B cell (primary cell): ENCODE measurements at regions not wholly inside any gene's neighbourhood (a gene's known extent, or its start where the extent isn't known, plus 50 kb on each side); places are given as distances from the start of the nearest gene placed in this dataset.

ENCODE experiments used
- ATAC-seq: fragments of 200-7000 bp; cut with Tn5 transposase; one replicate; pipeline ENCODE4 v1.10.0; 2021; ENCODE audit warnings: low read depth, mild to moderate bottlenecking, moderate number of reproducible peaks, moderate library complexity
- CTCF ChIA-PET: fragments of 350-600 bp; sonication (Branson Sonifier 250); formaldehyde crosslinking; loops from one replicate; lab custom pipeline; 2021; ENCODE audit warnings: antibody characterized with exemption, inconsistent platforms; lab: Charles Lee
- POLR2A ChIA-PET: fragments of 350-600 bp; sonication (Branson Sonifier 250); formaldehyde crosslinking; loops from one replicate; lab custom pipeline; 2021; ENCODE audit warnings: antibody characterized with exemption; lab: Charles Lee
- DNase-seq: peaks from one replicate; pipeline ENCODE4 v3.0.0; 2013
- H2AFZ ChIP-seq: 2 replicates; pipeline ENCODE4 v1.6.1; 2012; ENCODE audit warnings: mild to moderate bottlenecking, low read depth, low read length; ENCODE audit not compliant: insufficient read depth, poor library complexity, severe bottlenecking
- H3K27ac ChIP-seq, 2 donors: 1 replicate in 1 of 2; 2 replicates in 1 of 2; pipeline ENCODE4 v1.5.1; 2012 to 2013; ENCODE audit warnings: low read length in 2 of 2, mild to moderate bottlenecking in 2 of 2, moderate library complexity in 1 of 2
- H3K27me3 ChIP-seq, 4 experiments: fragments of 200-600 bp in 1 of 4; sonication (generic) in 1 of 4; replicated peaks in 1 of 4; 1 replicate in 2 of 4; 2 replicates in 2 of 4; pipeline versions ENCODE4 v1.6.1 to v1.7.0; 2013 to 2016; ENCODE audit warnings: low read length in 3 of 4, mild to moderate bottlenecking in 2 of 4, mixed read lengths in 1 of 4, moderate library complexity in 1 of 4; ENCODE audit not compliant: insufficient read depth in 4 of 4, control insufficient read depth in 3 of 4; ENCODE audit errors: control extremely low read depth in 1 of 4
- H3K36me3 ChIP-seq, 2 experiments: replicated peaks in 1 of 2; 1 replicate in 1 of 2; 2 replicates in 1 of 2; pipeline versions ENCODE4 v1.6.1 to v1.7.1; 2013; ENCODE audit warnings: low read length in 1 of 2; ENCODE audit not compliant: insufficient read depth in 2 of 2, control insufficient read depth in 1 of 2; ENCODE audit errors: control extremely low read depth in 1 of 2, extremely low read depth in 1 of 2
- H3K4me1 ChIP-seq, 2 donors: fragments of 200-600 bp in 1 of 2; sonication (generic) in 1 of 2; 1 replicate in 1 of 2; 2 replicates in 1 of 2; pipeline versions ENCODE4 v1.5.1 to v1.6.1; 2013 to 2017; ENCODE audit warnings: low read length in 2 of 2; ENCODE audit not compliant: control insufficient read depth in 2 of 2, insufficient read depth in 2 of 2
- H3K4me2 ChIP-seq: replicated peaks from 2 replicates; pipeline ENCODE3; 2012; ENCODE audit warnings: mild to moderate bottlenecking, low read depth, low read length; ENCODE audit not compliant: poor library complexity, severe bottlenecking
- H3K4me3 ChIP-seq, 5 experiments: fragments of 200-600 bp in 1 of 5; sonication (generic) in 1 of 5; 1 replicate in 3 of 5; 2 replicates in 2 of 5; pipeline versions ENCODE4 v1.5.1 to v1.7.0; 2011 to 2016; ENCODE audit warnings: low read length in 4 of 5, mild to moderate bottlenecking in 4 of 5, low read depth in 2 of 5, control low read depth in 1 of 5, moderate library complexity in 1 of 5; ENCODE audit not compliant: insufficient read depth in 1 of 5; ENCODE audit errors: control extremely low read depth in 1 of 5, extremely low read depth in 1 of 5
- H3K79me2 ChIP-seq: fragments of 200-600 bp; sonication (generic); one replicate; pipeline ENCODE4 v1.6.0; 2016; ENCODE audit warnings: low read length; ENCODE audit not compliant: control insufficient read depth, insufficient read depth
- H3K9ac ChIP-seq: fragments of 200-600 bp; sonication (generic); 2 replicates; pipeline ENCODE4 v1.6.1; 2017; ENCODE audit warnings: mild to moderate bottlenecking, low read length, moderate library complexity
- H3K9me3 ChIP-seq, 3 donors: one replicate each; pipeline versions ENCODE4 v1.6.1 to v1.7.1; 2013; ENCODE audit warnings: low read length in 2 of 3; ENCODE audit not compliant: control insufficient read depth in 2 of 3, insufficient read depth in 1 of 3; ENCODE audit errors: control extremely low read depth in 1 of 3
- H4K20me1 ChIP-seq: 2 replicates; pipeline ENCODE4 v1.6.0; 2012; ENCODE audit warnings: mild to moderate bottlenecking, low read length; ENCODE audit not compliant: insufficient read depth, control insufficient read depth, poor library complexity, severe bottlenecking
- H3K27ac Mint-ChIP-seq: one replicate; pipeline ENCODE4 v1.8.0; 2021; ENCODE audit warnings: mixed read lengths
- H3K27me3 Mint-ChIP-seq: one replicate; pipeline ENCODE4 v1.8.0; 2021; ENCODE audit warnings: mixed read lengths
- H3K4me1 Mint-ChIP-seq: one replicate; pipeline ENCODE4 v1.8.0; 2021; ENCODE audit warnings: mixed read lengths
- H3K4me3 Mint-ChIP-seq: one replicate; pipeline ENCODE4 v1.8.0; 2021; ENCODE audit warnings: mixed read lengths
- H3K9me3 Mint-ChIP-seq: one replicate; pipeline ENCODE4 v1.8.0; 2022; ENCODE audit warnings: mixed read lengths; ENCODE audit not compliant: insufficient read depth
- CTCF ChIP-seq: fragments of 200-600 bp; IDR thresholded peaks from one replicate; pipeline ENCODE4 v1.8.0; 2022; ENCODE audit warnings: antibody characterized with exemption, mild to moderate bottlenecking
- EZH2 ChIP-seq: IDR thresholded peaks from 2 replicates; pipeline ENCODE4 v1.6.1; 2012; ENCODE audit warnings: borderline replicate concordance, low read depth, mild to moderate bottlenecking, moderate library complexity, low read length; ENCODE audit not compliant: insufficient read depth, poor library complexity, severe bottlenecking
- intact Hi-C: fragments of 100-400 bp; cut with micrococcal nuclease; formaldehyde crosslinking; loops from one replicate; pipeline ENCODE4 v1.10.0; 2022

- Mint-ChIP-seq H3K27ac (no peak overlapping the region), H3K4me1 (no peaks in the 10 kb centered on the region), H3K4me3 (no peak overlapping the region), H3K27me3 (no peaks in the 10 kb centered on the region), H3K9me3 (peaks cover 2% of the 10 kb centered on the region)
- H3K36me3 ChIP-seq = no peaks in the 10 kb centered on the region
- ATAC-seq (no peak), DNase-seq (no peak)
- H3K79me2 ChIP-seq = no peaks in the 10 kb centered on the region
- ChIA-PET CTCF (no interaction called here), POLR2A (no interaction called here)
- H3K27ac ChIP-seq = no peak overlapping the region
- H3K9me3 ChIP-seq = peaks cover 0 to 2% (median 0%) of the 10 kb centered on the region in 3 donors
- no peaks in the 10 kb centered on the region for H3K27me3 ChIP-seq
- H4K20me1 ChIP-seq = no peaks in the 10 kb centered on the region
- H3K4me2 ChIP-seq = no peak overlapping the region
- no peak overlapping the region for H2AFZ ChIP-seq
- no peaks in the 10 kb centered on the region for H3K4me1 ChIP-seq
- no peak overlapping the region for H3K4me3 ChIP-seq
- intact Hi-C loops = no loop called here
- TF ChIP-seq CTCF = no peak
- TF ChIP-seq EZH2 = no peak
- no peak overlapping the region for H3K9ac ChIP-seq
Measured at GRCh38 chr9:29644514-29644913, 2071.2 kb upstream of the C9orf72 start.

GRCh38 chr9:29647451-29647850, 2074.2 kb upstream of the C9orf72 start:
- no peak for TF ChIP-seq CTCF
- intact Hi-C loops = no loop called here
- Histone ChIP-seq H3K9me3 (peaks cover 0 to 3% (median 0%) of the 10 kb centered on the region in 3 donors), H4K20me1 (no peaks in the 10 kb centered on the region), H3K79me2 (no peaks in the 10 kb centered on the region), H3K4me2 (no peak overlapping the region), H3K4me3 (no peak overlapping the region), H3K27me3 (no peaks in the 10 kb centered on the region), H2AFZ (no peak overlapping the region), H3K36me3 (no peaks in the 10 kb centered on the region), H3K27ac (no peak overlapping the region), H3K4me1 (no peaks in the 10 kb centered on the region), H3K9ac (no peak overlapping the region)
- ATAC-seq (no peak), DNase-seq (no peak)
- H3K27me3 Mint-ChIP-seq = no peaks in the 10 kb centered on the region
- POLR2A ChIA-PET = no interaction called here
- peaks cover 2% of the 10 kb centered on the region for H3K9me3 Mint-ChIP-seq
- no peaks in the 10 kb centered on the region for H3K4me1 Mint-ChIP-seq
- no peak overlapping the region for H3K27ac Mint-ChIP-seq
- no peak overlapping the region for H3K4me3 Mint-ChIP-seq
- CTCF ChIA-PET = no interaction called here
